T-helper 17 cell (primary cell): ENCODE measurements at regions not wholly inside any gene's neighbourhood (a gene's known extent, or its start where the extent isn't known, plus 50 kb on each side); places are given as distances from the start of the nearest gene placed in this dataset.

Experiments
- ATAC-seq: fragments of 150-1000 bp; cut with Tn5 transposase; 2 replicates; pipeline ENCODE4 v1.10.0; 2021; ENCODE audit warnings: mild to moderate bottlenecking, moderate library complexity
- DNase-seq, 3 donors: peaks; one replicate each; pipeline versions ENCODE4 v3.0.0 to v3.0.0-alpha.2; 2020 to 2021
- H3K9me3 ChIP-seq: one replicate; pipeline ENCODE4 v1.7.0; 2013; ENCODE audit warnings: low read length, mild to moderate bottlenecking; ENCODE audit not compliant: control insufficient read depth, poor library complexity, severe bottlenecking
- H3K27ac Mint-ChIP-seq: one replicate; pipeline ENCODE4 v1.8.0; 2022; ENCODE audit warnings: mild to moderate bottlenecking, moderate library complexity, mixed read lengths
- H3K27me3 Mint-ChIP-seq: one replicate; pipeline ENCODE4 v1.8.0; 2022; ENCODE audit warnings: mixed read lengths
- H3K36me3 Mint-ChIP-seq: one replicate; pipeline ENCODE4 v1.8.0; 2022; ENCODE audit warnings: low read depth, mixed read lengths
- H3K4me1 Mint-ChIP-seq: one replicate; pipeline ENCODE4 v1.8.0; 2022; ENCODE audit warnings: mild to moderate bottlenecking, mixed read lengths
- H3K4me3 Mint-ChIP-seq: one replicate; pipeline ENCODE4 v1.8.0; 2022; ENCODE audit warnings: mild to moderate bottlenecking, moderate library complexity, mixed read lengths

- peaks cover 4% of the 10 kb centered on the region for H3K9me3 ChIP-seq
- DNase-seq: no peak
- H3K27ac Mint-ChIP-seq: no peak overlapping the region
- H3K4me3 Mint-ChIP-seq: no peak overlapping the region
- ATAC-seq: no peak
- no peaks in the 10 kb centered on the region for H3K4me1 Mint-ChIP-seq
- H3K27me3 Mint-ChIP-seq: no peaks in the 10 kb centered on the region
- H3K36me3 Mint-ChIP-seq: no peaks in the 10 kb centered on the region
Observed at GRCh38 chr14:101350021-101350420, 211.3 kb upstream of the DIO3 start.

GRCh38 chr14:101350691-101351090 is 210.6 kb upstream of the DIO3 start:
- H3K4me1 Mint-ChIP-seq: no peaks in the 10 kb centered on the region
- H3K36me3 Mint-ChIP-seq: no peaks in the 10 kb centered on the region
- H3K27ac Mint-ChIP-seq: no peak overlapping the region
- ATAC-seq (no peak), DNase-seq (no peak)
- H3K9me3 ChIP-seq: peaks cover 4% of the 10 kb centered on the region
- H3K27me3 Mint-ChIP-seq: no peaks in the 10 kb centered on the region
- no peak overlapping the region for H3K4me3 Mint-ChIP-seq

GRCh38 chr14:101351146-101351545 is 210.1 kb upstream of the DIO3 start:
- no peak for ATAC-seq
- no peak for DNase-seq
- no peak overlapping the region for H3K4me3 Mint-ChIP-seq
- no peaks in the 10 kb centered on the region for H3K27me3 Mint-ChIP-seq
- H3K27ac Mint-ChIP-seq: no peak overlapping the region
- no peaks in the 10 kb centered on the region for H3K4me1 Mint-ChIP-seq
- no peaks in the 10 kb centered on the region for H3K36me3 Mint-ChIP-seq
- peaks cover 4% of the 10 kb centered on the region for H3K9me3 ChIP-seq

DNA sequence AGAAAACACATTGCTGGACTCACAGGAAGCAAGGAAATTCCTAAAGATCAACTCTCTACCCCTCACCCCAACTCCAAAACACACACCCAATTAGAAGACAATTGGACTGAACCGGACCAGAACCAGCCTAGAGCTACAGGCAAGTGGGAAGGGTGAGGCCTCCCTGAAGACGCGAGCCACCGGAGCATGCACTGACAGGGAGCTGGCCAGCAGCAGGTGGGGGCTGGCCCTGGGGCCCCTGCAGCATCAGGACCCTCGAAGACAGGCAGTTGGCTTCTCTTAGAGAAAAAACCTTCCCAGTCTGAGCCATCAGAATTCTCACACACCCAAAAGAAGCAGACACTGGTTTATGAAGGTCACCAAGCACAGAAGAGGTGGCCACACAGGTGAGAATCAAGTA is 209.5 kb upstream of the DIO3 start:
- ATAC-seq (no peak), DNase-seq (no peak)
- H3K27me3 Mint-ChIP-seq: no peaks in the 10 kb centered on the region
- no peak overlapping the region for H3K27ac Mint-ChIP-seq
- no peaks in the 10 kb centered on the region for H3K4me1 Mint-ChIP-seq
- no peaks in the 10 kb centered on the region for H3K36me3 Mint-ChIP-seq
- no peak overlapping the region for H3K4me3 Mint-ChIP-seq
- peaks cover 4% of the 10 kb centered on the region for H3K9me3 ChIP-seq

DNA sequence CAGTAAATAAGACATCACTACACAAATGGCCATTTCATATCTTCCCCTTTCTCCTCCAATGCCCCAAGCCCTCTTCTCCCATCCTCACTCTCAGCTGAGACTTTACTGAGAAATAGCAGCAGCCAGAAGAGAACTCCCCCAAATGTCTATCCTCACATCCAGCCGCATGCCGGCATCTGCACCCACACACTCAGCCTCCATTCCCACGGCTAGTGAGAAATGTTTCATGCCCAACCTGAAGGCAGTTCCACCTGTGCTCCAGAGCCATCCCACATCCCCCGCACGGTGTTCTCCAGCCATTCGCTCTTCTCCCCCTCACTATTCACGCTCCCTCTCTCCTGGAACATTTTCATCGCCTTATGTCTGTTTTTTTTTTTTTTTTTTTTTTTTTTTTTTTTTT is 208.7 kb upstream of the DIO3 start:
- Mint-ChIP-seq H3K4me1 (no peaks in the 10 kb centered on the region), H3K36me3 (no peaks in the 10 kb centered on the region), H3K27ac (no peak overlapping the region), H3K4me3 (no peak overlapping the region), H3K27me3 (no peaks in the 10 kb centered on the region)
- DNase-seq: no peak
- H3K9me3 ChIP-seq: peaks cover 4% of the 10 kb centered on the region
- no peak for ATAC-seq

DNA sequence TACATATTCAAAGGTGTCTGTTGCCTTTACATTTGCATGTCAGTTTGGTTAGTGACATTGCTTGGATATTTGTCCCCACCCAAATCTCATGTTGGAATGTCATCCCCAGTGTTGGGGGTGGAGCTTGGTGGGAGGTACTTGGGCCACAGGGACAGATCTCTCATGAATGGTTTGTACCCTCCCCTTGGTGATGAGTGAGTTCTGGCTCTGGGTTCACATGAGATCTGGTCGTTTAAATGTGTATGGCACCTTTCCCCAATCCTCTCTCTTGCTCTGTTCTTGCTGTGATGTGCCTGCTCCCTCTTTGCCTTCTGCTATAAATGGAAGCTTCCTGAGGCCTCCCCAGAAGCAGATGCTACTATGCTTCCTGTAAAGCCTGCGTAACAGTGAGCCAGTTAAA is 207.9 kb upstream of the DIO3 start:
- ATAC-seq: no peak
- peaks cover 4% of the 10 kb centered on the region for H3K9me3 ChIP-seq
- Mint-ChIP-seq H3K4me3 (no peak overlapping the region), H3K36me3 (no peaks in the 10 kb centered on the region), H3K4me1 (no peaks in the 10 kb centered on the region), H3K27me3 (no peaks in the 10 kb centered on the region), H3K27ac (no peak overlapping the region)
- no peak for DNase-seq

GRCh38 chr14:101354726-101355125 is 206.6 kb upstream of the DIO3 start:
- ATAC-seq (no peak), DNase-seq (no peak)
- Mint-ChIP-seq H3K27me3 (peaks cover 6% of the 10 kb centered on the region), H3K27ac (no peak overlapping the region), H3K4me1 (peaks cover 2% of the 10 kb centered on the region), H3K36me3 (no peaks in the 10 kb centered on the region), H3K4me3 (no peak overlapping the region)
- peaks cover 4% of the 10 kb centered on the region for H3K9me3 ChIP-seq

GRCh38 chr14:101355284-101355683 is 206.0 kb upstream of the DIO3 start:
- no peak overlapping the region for H3K4me3 Mint-ChIP-seq
- peaks cover 6% of the 10 kb centered on the region for H3K27me3 Mint-ChIP-seq
- peaks cover 4% of the 10 kb centered on the region for H3K9me3 ChIP-seq
- no peak for ATAC-seq
- no peak overlapping the region for H3K27ac Mint-ChIP-seq
- H3K4me1 Mint-ChIP-seq: peaks cover 2% of the 10 kb centered on the region
- no peak for DNase-seq
- no peaks in the 10 kb centered on the region for H3K36me3 Mint-ChIP-seq

- no peak overlapping the region for H3K27ac Mint-ChIP-seq
- peaks cover 2% of the 10 kb centered on the region for H3K4me1 Mint-ChIP-seq
- DNase-seq (no peak), ATAC-seq (no peak)
- H3K4me3 Mint-ChIP-seq: no peak overlapping the region
- H3K36me3 Mint-ChIP-seq: no peaks in the 10 kb centered on the region
- H3K27me3 Mint-ChIP-seq: peaks cover 11% of the 10 kb centered on the region
- peaks cover 4% of the 10 kb centered on the region for H3K9me3 ChIP-seq
Observed at GRCh38 chr14:101357038-101357437, 204.3 kb upstream of the DIO3 start.

GRCh38 chr14:101357559-101358319 is 203.6 kb upstream of the DIO3 start:
- H3K4me3 Mint-ChIP-seq: no peak overlapping the region
- H3K27me3 Mint-ChIP-seq: peaks cover 18% of the 10 kb centered on the region
- H3K27ac Mint-ChIP-seq: no peak overlapping the region
- ATAC-seq: no peak
- peaks cover 5% of the 10 kb centered on the region for H3K4me1 Mint-ChIP-seq
- H3K36me3 Mint-ChIP-seq: no peaks in the 10 kb centered on the region
- no peak for DNase-seq
- peaks cover 4% of the 10 kb centered on the region for H3K9me3 ChIP-seq

DNA sequence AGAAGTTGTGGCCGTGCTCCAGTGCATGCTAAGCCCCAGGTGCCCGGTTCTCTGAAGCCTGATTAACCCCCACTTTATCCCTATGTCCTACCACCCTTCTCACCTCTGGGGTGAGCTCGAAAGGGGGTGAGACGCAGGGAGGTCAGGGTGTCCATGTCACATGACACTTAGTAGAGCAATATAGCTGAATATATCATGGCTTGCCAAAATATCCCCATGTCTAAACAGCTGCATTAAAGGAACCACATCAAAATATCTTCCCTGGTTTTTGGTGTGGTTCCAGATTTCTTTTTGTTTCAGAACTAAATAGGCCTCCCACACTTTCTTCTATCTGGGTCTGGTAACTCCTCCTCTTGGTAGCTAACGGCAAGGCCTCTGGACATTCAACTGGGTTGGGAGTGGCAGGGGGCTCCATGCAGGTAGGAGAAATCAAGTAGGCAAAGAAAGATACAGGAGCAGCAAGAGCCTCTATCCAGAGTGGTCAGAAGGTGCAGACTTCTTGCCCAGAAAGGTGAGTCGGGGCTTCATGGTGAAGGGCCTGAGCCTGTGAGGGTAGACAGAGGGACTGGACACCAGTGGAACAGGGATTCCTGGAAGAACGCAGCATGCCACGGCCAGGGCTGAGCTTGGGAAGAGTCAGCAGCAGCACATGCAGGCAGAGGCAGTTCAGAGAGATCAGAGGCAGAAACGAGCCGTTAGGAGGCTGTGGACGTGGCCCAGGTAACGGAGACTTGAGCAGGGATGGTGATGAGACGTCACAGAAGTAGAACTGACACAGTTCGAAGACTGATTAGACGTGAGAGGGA is 202.8 kb upstream of the DIO3 start:
- ATAC-seq: no peak
- Mint-ChIP-seq H3K4me1 (peaks cover 12% of the 10 kb centered on the region), H3K4me3 (no peak overlapping the region), H3K27ac (no peak overlapping the region), H3K27me3 (peaks cover 26% of the 10 kb centered on the region), H3K36me3 (no peaks in the 10 kb centered on the region)
- peaks cover 4% of the 10 kb centered on the region for H3K9me3 ChIP-seq
- no peak for DNase-seq

DNA sequence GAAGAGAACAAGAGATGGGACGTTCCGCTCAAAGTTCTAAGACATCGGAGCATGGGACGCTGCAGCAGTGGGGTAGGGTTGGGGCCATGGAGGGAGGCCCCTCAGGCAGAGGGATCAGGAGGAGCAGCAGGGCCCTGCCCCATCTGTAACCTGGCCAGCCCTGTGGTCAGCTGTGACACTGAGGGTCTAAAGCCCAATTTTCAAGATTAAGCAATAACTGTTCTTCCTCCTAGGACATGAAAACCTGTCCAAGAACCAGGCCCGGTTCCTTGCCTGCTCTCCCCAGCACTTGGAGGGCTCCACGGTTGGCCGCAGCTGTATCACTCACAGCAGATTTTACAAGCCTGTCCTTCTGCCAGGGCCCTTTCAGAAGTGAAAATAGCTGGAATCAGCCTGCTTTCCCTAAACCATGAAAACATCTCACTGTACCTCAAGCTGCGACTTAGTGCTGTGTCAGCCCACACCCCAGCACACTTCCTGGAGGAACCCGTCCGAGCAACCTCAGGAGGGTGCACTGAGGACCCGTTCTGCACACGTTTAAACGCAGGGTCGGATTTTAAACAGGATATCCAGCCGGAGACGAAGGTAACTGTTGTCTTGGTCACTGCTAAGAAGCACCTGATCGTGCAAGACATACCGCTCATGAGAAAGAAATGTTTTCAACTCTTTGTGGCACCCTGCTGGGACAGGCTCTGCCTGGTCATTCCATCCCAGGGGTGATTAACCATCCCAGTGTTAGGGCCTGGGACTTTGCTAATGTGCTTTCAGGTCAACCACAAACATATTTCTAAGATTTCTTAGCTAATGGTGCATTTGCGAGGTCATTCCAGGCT is 201.9 kb upstream of the DIO3 start:
- no peak for ATAC-seq
- no peak overlapping the region for H3K4me3 Mint-ChIP-seq
- H3K4me1 Mint-ChIP-seq: peaks cover 12% of the 10 kb centered on the region
- DNase-seq: no peak
- peaks cover 33% of the 10 kb centered on the region for H3K27me3 Mint-ChIP-seq
- no peaks in the 10 kb centered on the region for H3K9me3 ChIP-seq
- no peak overlapping the region for H3K27ac Mint-ChIP-seq
- no peaks in the 10 kb centered on the region for H3K36me3 Mint-ChIP-seq
